ENCODE measurements at regions not wholly inside any gene's neighbourhood (a gene's known extent, or its start where the extent isn't known, plus 50 kb on each side); places are given as distances from the start of the nearest gene placed in this dataset.

- H3K4me3 ChIP-seq (replicated peaks in 1 of 2; ENCODE audit: low read depth in 2 of 2, low read length in 2 of 2), result no peak overlapping the region
- DNase-seq (ENCODE audit: low read depth in 2 of 2), result no peak
- no peak for TF ChIP-seq CTCF (IDR thresholded peaks at IDR 0.05; ENCODE audit: low read depth, low read length)
Measured at GRCh38 chr1:216887032-216887431, 163.8 kb upstream of the ESRRG start.

- no peak for DNase-seq (ENCODE audit: low read depth in 2 of 2)
- no peak overlapping the region for H3K4me3 ChIP-seq (replicated peaks in 1 of 2; ENCODE audit: low read depth in 2 of 2, low read length in 2 of 2)
- no peak for TF ChIP-seq CTCF (IDR thresholded peaks at IDR 0.05; ENCODE audit: low read depth, low read length)
Measured at GRCh38 chr1:216884614-216885229, 161.5 kb upstream of the ESRRG start.

GRCh38 chr1:216883518-216883917 is 160.3 kb upstream of the ESRRG start:
- TF ChIP-seq CTCF (IDR thresholded peaks at IDR 0.05; ENCODE audit: low read depth, low read length), result no peak
- no peak for DNase-seq (ENCODE audit: low read depth in 2 of 2)
- no peak overlapping the region for H3K4me3 ChIP-seq (replicated peaks in 1 of 2; ENCODE audit: low read depth in 2 of 2, low read length in 2 of 2)

- TF ChIP-seq CTCF (IDR thresholded peaks at IDR 0.05; ENCODE audit: low read depth, low read length), result no peak
- no peak overlapping the region for H3K4me3 ChIP-seq (replicated peaks in 1 of 2; ENCODE audit: low read depth in 2 of 2, low read length in 2 of 2)
- no peak for DNase-seq (ENCODE audit: low read depth in 2 of 2)
Measured at GRCh38 chr1:216881695-216882094, 158.5 kb upstream of the ESRRG start.

GRCh38 chr1:216866714-216867113 is 143.5 kb upstream of the ESRRG start:
- H3K4me3 ChIP-seq (replicated peaks in 1 of 2; ENCODE audit: low read depth in 2 of 2, low read length in 2 of 2), result no peak overlapping the region
- no peak for DNase-seq (ENCODE audit: low read depth in 2 of 2)
- TF ChIP-seq CTCF (IDR thresholded peaks at IDR 0.05; ENCODE audit: low read depth, low read length), result no peak

GRCh38 chr1:216855810-216856209 is 132.6 kb upstream of the ESRRG start:
- TF ChIP-seq CTCF (IDR thresholded peaks at IDR 0.05; ENCODE audit: low read depth, low read length), result no peak
- DNase-seq (ENCODE audit: low read depth in 2 of 2), result no peak
- H3K4me3 ChIP-seq (replicated peaks in 1 of 2; ENCODE audit: low read depth in 2 of 2, low read length in 2 of 2), result no peak overlapping the region

Measured in cardiac fibroblast (primary cell).